GM19452 (cell line): ENCODE measurements at regions not wholly inside any gene's neighbourhood (a gene's known extent, or its start where the extent isn't known, plus 50 kb on each side); places are given as distances from the start of the nearest gene placed in this dataset.
"Not testable (repeated sequence)": the region's sequence is repeated elsewhere in the genome, so short reads cannot be mapped to it uniquely, and the experiment has no call there.

Experiments used
- ATAC-seq: cut with Tn5 transposase; IDR thresholded peaks from one replicate; pipeline ENCODE4 v1.9.1; 2021; ENCODE audit not compliant: unreplicated experiment

GRCh38 chr7:81150951-81151361 is 232.1 kb upstream of the SEMA3C start:
- no peak for ATAC-seq

- no peak for ATAC-seq
Measured at GRCh38 chr7:81143856-81144255, 225.0 kb upstream of the SEMA3C start.

DNA sequence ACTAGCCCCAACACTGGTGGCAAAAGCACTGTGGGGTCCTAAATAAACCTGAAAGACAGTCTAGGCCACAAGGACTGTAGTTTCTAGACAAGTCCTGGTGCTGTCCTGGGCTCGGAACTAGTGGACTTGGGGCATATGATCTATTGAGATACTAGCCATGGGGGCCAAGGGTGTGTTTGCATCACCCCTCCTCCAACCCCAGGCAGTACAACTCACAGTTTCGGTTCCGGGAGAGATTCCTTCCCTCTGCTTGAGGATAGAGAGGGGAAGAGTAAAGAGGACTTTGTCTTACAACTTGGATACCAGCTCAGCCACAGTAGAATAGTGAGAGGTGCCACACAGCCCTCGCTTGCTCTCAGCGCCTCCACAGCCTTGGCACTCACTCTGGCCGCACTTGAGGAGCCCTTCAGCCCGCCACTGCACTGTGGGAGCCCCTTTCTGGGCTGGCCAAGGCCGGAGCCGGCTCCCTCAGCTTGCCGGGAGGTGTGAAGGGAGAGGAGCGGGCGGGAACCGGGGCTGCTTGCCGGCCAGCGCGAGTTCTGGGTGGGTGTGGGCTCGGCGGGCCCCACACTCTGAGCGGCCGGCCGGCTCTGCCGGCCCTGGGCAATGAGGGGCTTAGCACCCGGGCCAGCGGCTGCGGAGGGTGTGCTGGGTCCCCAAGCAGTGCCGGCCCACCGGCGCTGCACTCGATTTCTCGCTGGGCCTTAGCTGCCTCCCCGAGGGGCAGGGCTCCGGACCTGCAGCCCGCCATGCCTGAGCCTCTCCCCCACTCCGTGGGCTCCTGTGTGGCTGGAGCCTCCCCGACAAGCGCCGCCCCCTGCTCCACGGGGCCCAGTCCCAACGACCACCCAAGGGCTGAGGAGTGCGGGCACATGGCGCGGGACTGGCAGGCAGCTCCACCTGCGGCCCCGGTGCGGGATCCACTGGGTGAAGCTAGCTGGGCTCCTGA is 222.7 kb upstream of the SEMA3C start:
- not testable (repeated sequence) for ATAC-seq

- ATAC-seq: no peak
Measured at GRCh38 chr7:81140775-81141174, 221.9 kb upstream of the SEMA3C start.

GRCh38 chr7:81140252-81140651 is 221.4 kb upstream of the SEMA3C start:
- ATAC-seq: no peak

GRCh38 chr7:81138870-81139269 is 220.0 kb upstream of the SEMA3C start:
- ATAC-seq: no peak

- ATAC-seq: no peak
Measured at GRCh38 chr7:81135324-81135723, 216.5 kb upstream of the SEMA3C start.

DNA sequence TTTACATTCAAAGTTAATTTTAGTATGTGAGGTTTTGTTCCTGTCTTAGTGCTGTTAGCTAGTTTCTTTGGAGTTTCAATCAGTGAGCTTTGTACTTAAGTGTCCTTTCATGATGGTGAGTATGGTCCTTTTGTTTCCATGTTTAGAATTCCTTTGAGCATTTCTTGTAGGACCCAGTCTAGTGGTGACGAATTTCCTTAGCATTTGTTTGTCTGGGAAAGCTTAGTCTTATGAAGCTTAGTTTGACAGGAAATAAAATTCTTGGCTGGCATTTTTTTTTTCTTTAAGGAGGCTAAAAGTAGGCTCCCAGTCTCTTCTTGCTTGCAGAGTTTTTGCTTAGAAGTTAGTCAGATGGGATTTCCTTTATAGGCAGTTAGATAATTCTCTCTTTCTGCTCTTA is 209.2 kb upstream of the SEMA3C start:
- no peak for ATAC-seq

GRCh38 chr7:81120803-81121202 is 202.0 kb upstream of the SEMA3C start:
- ATAC-seq: no peak

DNA sequence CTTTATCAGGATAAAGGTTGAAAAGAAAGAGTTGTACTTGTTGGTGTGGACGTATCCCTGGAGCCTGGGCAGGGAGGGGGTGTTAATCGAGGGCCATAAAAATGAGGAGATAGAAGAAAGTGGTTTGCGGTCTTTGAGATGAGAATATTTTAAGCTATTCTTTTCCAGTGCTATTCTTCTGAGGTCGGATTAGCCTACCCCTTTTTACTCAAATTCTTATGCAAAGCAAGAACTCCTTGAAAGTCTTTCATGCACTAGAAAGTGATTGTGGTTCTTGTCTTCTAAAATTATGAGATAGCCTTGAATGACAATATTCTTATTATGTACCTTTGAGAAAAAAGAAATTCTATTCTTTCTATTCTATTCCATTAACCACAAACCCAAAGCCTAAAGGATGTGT is 201.3 kb upstream of the SEMA3C start:
- no peak for ATAC-seq

- ATAC-seq: no peak
Measured at GRCh38 chr7:81114633-81115032, 195.8 kb upstream of the SEMA3C start.

DNA sequence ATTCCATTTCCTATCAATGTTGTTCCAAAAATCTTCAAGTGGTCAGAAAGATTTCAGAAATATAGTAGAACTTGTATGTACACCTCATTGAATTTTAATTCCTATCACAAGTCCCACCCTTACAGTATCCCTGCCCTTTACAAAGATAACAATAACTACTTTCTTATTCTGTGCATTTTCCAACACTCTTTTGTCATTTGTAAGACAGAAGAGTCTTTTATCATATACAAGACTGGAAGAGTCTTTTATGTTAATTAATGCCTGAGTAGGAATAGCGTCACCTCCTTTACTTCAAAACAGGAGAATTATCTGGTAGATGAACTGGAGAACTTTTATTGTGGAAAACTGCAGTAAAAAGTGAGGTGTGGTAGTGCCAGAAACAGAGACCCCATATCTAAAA is 193.9 kb upstream of the SEMA3C start:
- no peak for ATAC-seq

DNA sequence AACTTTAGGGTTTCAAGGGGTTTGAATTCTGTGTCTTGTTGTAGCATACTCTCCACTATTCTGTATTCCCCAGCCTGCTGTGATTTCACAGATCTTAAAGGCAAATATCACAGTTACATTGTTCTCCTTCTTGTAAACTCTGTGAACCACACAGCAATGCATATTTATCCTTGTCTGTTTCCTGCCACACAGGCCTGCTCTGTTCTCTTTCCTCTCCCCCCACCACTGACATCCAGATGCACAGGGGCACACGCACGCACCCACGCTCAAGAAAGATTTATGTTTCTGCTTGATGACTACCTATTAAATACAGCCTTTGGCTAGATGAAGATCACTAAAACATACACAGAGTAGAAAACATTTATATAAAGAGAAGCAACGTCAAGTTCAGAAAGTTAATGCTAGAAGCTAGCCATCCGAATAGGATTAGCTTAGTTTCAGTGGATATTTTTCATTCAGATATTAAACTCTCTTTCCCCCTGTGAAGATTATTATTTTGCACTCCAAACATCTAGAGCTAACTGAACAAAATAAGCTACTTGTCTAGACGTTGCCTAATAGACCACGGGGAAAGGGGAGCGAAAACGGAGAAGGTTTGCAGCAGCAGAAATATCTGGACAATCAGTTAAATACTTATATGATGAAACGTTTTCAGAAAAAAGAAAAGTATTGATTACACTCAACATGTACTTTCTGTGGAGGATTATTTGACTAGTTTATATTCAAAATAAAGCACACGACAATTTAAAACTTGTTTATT is 193.1 kb upstream of the SEMA3C start:
- no peak for ATAC-seq

DNA sequence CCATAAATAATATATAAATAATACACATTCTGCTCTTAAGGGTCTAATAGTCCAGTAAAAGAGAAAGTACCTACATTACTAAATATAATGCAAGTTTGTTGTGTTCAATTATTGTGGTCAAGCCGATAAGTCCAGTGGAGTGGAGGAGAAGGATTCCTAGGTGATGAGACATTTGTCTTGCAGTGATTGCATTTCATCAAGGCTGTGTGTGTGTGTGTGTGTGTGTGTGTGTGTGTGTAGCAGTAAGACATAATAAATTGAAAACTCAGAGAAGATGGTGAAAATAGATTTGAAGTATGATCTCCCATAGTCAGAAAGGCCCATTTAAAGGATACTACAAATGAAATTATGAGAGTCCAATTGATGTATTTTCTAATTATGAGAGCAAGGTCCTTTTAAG is 192.5 kb upstream of the SEMA3C start:
- no peak for ATAC-seq

DNA sequence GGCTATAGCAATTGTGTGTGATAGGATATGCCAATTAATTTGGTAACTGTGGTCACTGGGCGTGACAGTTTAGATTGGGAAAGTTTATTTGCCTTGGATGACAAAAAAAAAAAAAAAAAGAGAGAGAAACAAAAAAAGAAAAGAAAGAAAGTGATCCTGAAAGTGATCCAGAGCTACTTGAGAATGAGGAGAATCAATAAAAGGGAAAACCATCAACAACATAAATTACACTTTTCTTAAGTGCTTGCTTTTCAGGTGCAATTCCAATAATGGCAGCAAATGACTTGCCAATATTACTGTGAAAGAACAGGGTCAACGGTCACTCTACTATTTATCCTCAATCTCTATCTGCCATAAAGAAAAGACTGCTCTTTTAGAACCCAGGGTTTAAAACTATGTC is 191.8 kb upstream of the SEMA3C start:
- ATAC-seq: no peak

DNA sequence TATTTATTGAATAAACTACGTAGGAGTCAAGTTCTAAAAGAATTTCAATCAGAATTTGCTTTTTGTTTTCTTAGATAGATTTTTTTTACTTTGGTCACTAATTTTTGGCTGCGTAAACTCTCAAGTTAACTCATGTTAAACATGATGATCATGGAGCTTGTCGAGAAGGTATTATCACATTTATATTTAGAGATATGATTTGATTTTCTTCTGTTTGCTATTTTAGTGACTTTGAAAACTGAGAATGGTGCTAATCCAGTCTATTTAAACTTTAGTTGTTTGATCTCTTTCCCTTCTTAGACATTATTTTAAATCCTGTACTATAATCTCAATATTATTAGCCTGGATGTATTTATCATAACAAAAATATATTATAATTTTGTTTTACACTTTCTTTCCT is 179.4 kb upstream of the SEMA3C start:
- no peak for ATAC-seq

- ATAC-seq: no peak
Measured at GRCh38 chr7:81094952-81095351, 176.1 kb upstream of the SEMA3C start.

GRCh38 chr7:81081616-81082015 is 162.8 kb upstream of the SEMA3C start:
- no peak for ATAC-seq

DNA sequence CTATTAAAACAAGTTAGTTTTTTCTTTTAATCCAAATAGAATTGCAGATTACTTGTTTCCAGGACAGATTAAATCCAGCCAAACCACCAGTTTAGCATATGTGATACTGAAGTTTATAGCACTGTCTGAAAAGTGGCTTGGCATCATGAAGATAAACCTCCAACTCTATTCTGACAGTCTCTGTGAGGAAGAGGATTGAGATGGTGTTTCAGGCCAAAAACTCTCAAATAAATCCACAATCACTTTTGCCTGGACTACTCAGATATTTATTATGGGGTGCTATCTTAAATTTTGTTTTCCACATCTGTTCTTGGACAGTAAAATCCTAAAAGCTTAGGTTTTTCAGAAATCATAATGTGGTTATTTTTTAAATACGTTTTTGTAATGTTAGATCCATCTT is 161.7 kb upstream of the SEMA3C start:
- no peak for ATAC-seq

DNA sequence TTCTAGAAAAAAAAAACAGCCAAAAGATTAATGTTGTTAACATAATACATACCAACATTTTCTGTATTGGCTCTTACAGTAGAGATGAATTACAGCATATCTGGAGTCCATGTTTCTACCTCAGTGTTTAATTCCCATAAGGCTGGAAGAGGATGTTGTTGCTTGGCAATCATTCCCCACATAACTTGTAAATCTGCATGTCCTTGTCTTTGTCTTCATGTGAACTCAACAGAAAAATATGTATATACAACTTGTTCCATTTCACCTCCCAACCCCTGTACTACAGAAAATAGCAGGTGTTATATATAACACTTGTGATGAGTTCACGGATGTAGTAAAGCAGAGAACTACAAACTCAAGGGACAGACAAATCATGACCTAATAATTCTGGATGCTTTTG is 160.9 kb upstream of the SEMA3C start:
- no peak for ATAC-seq

DNA sequence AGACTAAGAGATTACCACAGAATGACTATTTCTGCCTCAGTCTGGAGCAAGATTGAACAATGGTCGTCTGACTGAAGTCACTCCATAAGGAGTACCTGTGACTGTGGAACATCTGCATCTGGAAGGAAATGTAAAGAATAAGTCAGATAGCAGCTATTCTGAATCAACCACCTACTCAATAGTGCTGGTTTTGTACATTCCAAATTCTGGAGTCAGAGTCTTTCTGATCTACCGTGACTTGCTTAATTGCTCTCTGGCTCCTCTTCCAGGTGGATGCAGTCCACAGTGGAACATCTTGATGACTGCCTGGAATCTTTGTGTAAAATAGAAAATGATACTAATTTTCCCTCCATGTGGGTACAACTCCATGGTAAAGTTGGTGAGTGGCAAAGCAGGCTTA is 156.3 kb upstream of the SEMA3C start:
- ATAC-seq: no peak

DNA sequence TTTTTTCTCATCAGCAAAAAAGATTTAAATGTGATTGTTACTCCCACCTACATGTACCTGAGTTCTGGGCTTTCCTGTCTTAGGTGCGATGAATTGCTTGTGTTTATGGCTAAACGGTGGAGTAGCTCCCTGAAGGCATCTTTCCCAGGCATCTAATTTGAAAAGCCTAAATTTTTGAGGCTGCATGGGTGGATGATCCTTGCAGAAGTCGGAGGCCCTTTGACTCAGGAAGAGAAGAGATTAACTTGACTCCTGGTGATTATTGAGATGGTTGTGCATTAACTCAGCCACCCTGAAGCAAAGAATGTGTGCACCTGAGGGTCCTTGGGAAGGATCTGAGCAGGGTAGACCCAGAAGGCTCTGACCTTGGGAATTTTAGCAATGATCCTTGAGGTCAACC is 155.6 kb upstream of the SEMA3C start:
- no peak for ATAC-seq
